Iris pigment epithelial cell (primary cell): ENCODE measurements at regions not wholly inside any gene's neighbourhood (a gene's known extent, or its start where the extent isn't known, plus 50 kb on each side); places are given as distances from the start of the nearest gene placed in this dataset.

ENCODE experiments used
- DNase-seq: peaks from one replicate; pipeline ENCODE4 v3.0.0-alpha.2; 2011; ENCODE audit warnings: low read depth

DNA sequence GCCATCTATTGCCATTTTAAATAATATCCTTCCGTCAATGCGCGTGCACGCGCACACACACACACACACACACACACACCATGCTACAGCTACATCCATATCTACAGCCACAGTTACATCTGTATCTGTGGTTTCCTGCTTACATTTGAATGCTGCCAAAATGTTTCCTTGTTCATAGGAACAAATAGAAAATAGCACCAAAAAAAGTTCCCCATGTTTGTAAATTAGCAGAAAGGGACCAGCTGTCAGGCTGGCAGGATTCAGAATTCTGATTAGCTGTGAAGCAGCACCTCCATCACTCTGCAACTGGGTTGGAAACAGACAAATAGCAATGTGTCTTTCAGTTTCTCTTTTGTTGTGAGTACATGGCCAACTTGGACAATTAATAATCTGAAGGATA, 601.5 kb downstream of the IRX1 start:
- no peak for DNase-seq

DNA sequence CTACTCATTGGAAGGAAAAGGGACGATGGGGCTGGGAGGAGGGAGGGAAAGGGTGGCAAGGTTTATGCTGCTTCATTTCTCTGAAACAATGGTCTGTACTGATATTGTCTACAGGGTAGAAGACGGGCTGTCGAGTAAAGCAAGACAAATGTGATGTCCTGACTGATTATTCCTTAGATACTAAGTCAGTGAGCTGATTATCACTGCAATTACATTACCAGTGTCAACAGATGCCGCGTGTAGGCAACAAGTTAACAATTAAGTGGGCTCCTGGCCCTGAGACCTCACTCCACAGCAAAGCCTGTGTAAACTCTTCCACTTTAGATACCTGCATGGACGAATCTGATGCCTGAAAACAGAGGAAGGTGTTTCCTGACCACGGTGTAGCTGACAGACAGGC, 602.8 kb downstream of the IRX1 start:
- DNase-seq, result no peak

DNA sequence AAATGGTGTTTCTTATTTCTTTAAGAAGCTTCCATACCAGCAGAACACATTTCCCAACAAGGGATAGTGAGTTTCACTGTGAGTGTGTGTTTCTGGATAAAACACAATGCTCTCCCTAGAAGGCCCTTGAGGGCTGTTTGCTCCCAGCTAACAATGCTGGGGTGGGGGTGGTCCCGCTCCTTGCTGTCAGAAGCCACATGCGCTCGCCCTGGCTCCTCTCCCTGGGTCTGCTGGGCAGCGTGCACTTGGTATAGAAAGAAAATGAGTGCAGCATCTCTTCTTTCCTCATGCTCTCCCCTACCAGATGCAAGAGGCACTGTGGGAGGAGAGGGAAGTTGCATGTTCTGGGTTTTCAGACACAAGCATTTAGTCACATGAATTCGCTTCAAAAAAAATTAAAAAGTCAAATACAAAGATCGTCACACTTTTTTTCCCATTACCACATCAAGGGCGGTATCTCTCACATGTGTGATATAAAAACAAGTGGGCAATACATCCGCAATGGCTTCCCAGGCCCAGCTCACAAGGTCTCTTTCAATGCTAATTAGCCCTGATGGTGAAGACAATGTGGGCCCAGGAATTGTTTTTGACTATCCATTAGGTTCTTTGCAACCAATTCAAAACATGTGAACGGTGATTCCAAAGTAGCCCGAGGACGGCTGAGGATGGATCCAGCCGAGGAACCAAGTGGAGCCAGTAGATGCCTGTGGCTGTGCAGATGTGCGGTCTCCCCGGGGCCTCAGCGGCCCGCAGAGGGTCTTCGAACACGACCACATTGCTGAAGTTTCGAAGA, 603.6 kb downstream of the IRX1 start:
- no peak for DNase-seq

DNA sequence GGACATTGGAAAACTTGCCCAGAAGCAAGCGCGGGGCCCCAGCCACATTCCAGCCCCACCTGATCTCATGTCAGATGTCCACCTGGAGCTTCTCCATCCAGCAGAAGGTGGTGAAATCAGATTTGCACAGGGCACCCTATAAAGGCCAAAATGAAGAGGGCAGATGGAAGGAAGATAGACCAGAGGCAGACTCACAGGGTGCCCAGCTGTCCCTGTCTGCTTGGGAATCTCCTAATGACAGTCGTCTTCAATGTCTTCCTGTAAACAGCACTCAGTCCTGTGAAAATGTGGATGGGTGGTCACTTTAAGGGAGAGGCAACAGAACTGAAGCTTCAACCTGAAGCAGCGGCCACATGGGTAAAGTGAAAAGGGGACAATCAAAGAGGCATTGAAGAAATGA, 607.5 kb downstream of the IRX1 start:
- no peak for DNase-seq

- no peak for DNase-seq
Measured at GRCh38 chr5:4204276-4205141, 608.9 kb downstream of the IRX1 start.

DNA sequence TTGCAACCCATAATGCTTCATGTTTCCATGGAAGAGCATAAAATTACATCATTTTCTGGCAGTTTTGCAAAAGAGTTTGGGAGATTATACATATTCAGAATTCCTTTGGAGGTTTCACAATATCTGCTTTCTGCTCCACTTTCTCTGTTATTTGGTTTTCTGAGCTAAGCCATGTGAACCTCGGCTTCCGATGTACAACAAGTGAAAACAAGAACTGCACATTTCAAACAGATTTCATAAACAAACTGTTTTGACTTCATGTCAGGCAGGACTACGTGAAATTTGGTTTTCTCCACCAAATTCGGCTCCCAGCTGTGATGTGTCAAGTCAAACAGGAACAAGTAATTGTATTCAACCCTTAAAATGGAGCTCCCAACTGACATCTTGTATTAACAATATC, 609.8 kb downstream of the IRX1 start:
- DNase-seq, result peak; percentile 4

- no peak for DNase-seq
Measured at GRCh38 chr5:4206127-4206526, 610.5 kb downstream of the IRX1 start.

GRCh38 chr5:4207486-4207885, 611.9 kb downstream of the IRX1 start:
- DNase-seq, result no peak

- DNase-seq, result no peak
Measured at GRCh38 chr5:4208537-4208936, 612.9 kb downstream of the IRX1 start.

GRCh38 chr5:4208996-4209395, 613.4 kb downstream of the IRX1 start:
- DNase-seq, result no peak

DNA sequence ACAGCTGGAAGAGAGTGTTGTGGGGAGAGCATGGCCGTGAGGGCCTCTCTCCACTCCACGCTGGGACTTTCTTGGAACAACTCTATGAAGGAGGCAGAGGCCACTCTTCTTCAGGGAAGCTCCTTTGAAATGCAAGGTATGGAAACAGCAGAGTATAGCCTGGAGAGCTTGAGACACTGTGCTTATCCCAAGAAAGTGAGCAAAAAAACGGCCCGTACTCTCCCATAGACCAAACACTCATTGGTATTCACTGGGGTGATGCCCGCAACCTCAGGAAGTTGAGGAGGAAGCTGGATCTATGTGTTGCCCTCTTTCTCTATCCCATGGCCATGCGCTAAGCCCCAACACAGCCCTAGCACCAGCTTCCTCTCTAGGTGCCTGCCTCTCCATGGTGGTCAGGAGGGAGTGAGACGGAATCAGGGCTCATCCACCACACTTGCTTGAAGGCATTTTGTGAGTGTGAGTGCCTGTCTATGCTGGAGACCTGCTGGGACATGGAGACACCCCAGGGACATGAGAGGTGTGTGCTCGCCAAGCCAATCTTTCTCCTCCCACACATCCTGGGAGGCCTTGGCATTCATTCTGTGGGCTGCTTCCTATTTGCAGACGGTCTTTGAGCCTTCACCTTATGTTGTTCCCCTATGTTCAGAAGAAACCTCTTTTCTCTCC, 616.6 kb downstream of the IRX1 start:
- no peak for DNase-seq

DNA sequence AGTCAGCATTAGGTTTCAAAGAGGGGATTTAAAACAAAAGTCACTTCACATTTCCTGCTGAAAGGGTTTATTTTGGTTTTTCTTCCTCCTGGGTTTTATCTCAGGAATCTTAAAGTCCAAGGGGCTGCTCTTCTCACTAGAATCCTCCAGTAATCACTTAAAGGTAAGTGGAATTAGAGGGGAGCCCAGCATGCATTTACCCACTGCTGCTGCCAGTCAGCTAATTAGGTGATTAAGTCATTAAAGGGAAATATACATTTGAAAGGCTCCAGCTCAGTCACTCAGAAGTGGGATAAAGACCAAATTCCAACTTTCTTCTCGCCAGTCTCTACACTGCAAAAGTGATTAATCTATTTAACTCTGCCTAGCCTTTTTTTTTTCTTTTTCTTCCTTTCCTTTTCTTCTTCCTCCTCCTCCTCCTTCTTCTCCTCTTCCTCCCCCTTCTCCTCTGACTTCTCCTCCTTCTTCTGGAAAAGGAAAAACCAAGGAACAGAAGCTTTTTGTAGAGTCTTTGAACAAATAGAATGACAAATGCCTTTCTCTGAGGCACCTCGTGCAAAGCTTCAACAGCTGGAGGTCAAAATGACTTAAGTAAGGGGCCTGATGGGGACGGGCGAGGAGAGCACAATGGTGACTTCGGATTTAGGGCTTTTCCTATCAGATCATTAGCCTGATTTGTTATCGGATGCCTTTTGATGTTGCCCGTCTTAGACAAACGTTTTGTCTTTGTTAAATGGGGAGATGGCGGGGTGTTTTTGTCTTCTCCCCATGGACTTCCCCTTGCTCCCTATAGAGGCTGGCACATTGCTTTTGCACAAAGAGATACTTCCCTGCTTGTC, 617.6 kb downstream of the IRX1 start:
- DNase-seq, result no peak

DNA sequence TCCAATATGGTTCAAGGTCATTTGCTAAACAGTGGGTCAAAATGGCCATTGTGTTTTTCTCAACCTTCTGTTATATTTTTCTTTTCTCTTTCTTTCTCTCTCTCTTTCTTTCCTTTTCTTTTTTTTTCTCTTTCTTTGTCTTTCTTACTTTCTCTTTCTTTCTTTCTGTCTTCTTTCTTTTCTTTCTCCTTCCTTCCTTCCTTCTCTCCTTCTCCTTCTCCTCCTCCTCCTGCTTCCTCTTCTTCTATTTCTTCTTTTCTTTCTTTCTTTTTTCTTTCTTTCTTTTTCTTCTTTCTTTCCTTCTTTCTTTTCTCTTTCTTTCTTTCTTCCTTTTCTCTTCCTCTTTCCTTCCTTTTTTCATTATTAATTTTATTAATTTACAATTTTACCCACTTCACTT, 619.5 kb downstream of the IRX1 start:
- DNase-seq, result no peak

- DNase-seq, result no peak
Measured at GRCh38 chr5:4216142-4216541, 620.5 kb downstream of the IRX1 start.

DNA sequence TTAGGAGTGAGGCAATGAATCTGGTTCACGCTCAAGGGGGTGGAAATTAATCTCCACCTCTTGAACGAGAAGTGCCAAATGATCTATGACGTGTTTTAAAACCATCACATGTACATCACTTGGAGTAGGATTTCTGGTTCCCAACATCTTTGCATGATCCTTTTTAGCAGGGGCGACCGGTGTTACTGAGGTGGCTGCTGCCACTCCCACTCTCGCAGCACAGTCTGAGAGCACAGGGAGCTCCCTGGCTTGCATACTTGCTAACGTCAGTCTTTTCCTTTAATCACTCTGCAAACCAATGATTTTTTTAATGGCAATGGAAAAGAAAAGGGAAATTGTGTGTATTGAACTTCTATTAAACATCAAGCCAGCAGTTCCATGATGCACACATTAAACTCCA, 624.4 kb downstream of the IRX1 start:
- DNase-seq, result no peak

DNA sequence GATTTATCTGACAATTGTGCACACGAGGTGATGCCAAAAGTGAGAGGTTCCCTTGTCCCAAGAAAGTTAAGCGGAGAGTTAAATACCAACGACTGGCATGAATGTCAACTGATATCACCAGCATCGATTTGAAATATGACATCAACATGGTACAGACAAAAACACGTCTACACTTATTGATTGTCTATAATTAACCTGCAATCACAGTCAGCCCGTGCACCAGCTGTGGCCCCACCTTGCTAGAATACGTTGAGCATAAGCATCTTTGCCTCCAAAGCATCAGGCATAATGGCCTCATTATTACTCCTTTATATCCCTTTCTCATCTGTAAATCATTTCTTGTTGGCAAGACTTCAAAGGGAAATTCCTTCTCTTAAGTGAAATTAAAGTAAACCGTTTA, 625.4 kb downstream of the IRX1 start:
- DNase-seq, result no peak

- DNase-seq, result no peak
Measured at GRCh38 chr5:4222147-4222546, 626.5 kb downstream of the IRX1 start.

DNA sequence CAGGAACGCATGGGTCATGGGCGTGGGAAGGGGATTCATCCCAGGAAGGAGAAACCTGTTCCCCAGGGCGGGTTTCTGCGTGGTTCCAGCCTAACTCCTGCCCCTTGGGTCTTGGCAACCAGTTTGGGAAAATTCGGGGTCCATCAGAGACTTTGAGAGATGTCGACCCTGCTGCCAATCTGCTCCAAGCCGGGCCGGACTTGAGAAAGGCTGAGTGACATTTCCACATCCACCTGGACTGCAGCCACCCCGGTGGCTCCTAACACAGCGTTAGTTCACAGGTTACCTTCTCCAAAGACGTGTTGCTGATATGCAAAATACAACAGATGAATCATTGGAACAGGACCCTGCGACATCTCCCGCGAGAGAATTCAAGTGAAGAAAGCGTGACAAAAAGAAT, 627.2 kb downstream of the IRX1 start:
- no peak for DNase-seq

GRCh38 chr5:4225741-4226140, 630.1 kb downstream of the IRX1 start:
- no peak for DNase-seq

- DNase-seq, result no peak
Measured at GRCh38 chr5:4226565-4226964, 630.9 kb downstream of the IRX1 start.

- DNase-seq, result no peak
Measured at GRCh38 chr5:4228708-4229107, 633.1 kb downstream of the IRX1 start.
